ENCODE measurements at regions not wholly inside any gene's neighbourhood (a gene's known extent, or its start where the extent isn't known, plus 50 kb on each side); places are given as distances from the start of the nearest gene placed in this dataset.
"Not testable (repeated sequence)": the region's sequence is repeated elsewhere in the genome, so short reads cannot be mapped to it uniquely, and the experiment has no call there.

DNA sequence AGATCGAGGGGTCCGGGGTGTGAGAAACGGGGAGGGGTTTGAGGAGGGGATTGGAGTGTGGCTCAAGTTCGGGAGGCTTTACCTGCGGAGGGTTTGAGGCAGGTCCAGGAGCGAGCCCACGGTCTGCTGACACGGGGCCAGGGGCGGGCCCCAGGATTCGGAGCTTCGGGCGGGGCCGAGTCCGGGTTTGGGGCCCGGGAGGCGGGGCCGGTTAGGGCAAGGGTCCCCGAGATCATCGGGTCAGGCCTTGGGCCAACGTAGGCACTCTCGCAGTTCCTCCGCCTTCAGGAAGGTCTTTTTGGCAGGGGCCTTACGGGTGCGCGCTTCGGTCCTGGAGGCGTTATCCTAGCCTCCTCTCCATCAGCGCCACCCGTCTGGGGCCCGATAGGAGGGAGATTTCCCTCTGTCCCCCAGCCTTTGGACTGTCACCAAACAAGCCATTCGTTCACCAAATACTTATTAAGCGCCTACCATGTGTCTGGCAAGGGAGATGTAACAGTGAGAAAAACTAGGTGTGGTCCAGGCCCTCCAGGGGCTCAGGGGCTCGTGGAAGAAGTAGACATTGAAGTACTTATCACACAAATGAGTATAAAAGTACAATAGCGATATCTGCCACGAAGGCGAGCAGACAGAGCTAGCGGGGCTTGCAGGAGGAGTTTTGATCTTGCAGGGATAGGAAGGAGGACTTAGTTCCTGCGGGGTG, 190.1 kb downstream of the ADRA2C start:
- H3K27me3 ChIP-seq (ENCODE audit: control insufficient read depth, insufficient read depth); H3K4me1 ChIP-seq (ENCODE audit: control insufficient read depth, insufficient read depth, low read length); intact Hi-C loops (cut with DNase I); H3K9me3 ChIP-seq (ENCODE audit: control insufficient read depth, low read length); ATAC-seq; DNase-seq: not testable (repeated sequence)
- H3K4me3 ChIP-seq (ENCODE audit: low read length), result peak overlapping the region; percentile 70
- peak overlapping the region; percentile 56 for H3K27ac ChIP-seq (ENCODE audit: low read length)
- 4% methylated on average over 38 of the region's 38 CpGs for WGBS

DNA sequence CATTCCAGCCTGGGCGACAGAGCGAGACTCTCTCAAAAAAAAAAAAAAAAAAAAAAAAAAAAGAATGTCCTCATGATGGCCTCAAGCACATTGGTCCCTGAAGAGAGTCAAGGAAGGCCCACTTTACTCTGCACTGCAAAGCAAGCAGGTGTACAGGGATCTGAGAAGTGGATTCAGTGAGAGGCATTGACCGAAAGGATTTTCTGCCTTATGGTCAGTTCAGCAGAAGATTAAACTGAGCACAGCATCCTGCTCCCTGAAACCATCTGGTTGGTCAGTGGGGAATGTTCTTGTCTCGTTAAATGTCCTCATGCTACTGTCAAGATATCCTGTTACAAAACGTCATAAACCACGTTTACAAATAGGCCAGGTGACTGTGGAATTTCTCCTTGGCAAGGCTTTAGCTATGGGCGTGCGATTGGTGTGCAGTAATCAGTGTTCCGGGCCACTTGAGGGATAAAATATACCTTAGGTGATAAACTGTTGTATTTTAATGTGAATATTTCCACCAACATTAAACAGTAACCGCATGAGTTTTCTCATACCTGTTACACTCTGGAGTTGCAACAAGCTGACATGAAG, 195.0 kb downstream of the ADRA2C start:
- H3K4me3 ChIP-seq (ENCODE audit: low read length); H3K27me3 ChIP-seq (ENCODE audit: control insufficient read depth, insufficient read depth); ATAC-seq; H3K27ac ChIP-seq (ENCODE audit: low read length); H3K4me1 ChIP-seq (ENCODE audit: control insufficient read depth, insufficient read depth, low read length); H3K9me3 ChIP-seq (ENCODE audit: control insufficient read depth, low read length); intact Hi-C loops (cut with DNase I); DNase-seq: not testable (repeated sequence)
- 77% methylated on average over 10 of the region's 10 CpGs for WGBS

DNA sequence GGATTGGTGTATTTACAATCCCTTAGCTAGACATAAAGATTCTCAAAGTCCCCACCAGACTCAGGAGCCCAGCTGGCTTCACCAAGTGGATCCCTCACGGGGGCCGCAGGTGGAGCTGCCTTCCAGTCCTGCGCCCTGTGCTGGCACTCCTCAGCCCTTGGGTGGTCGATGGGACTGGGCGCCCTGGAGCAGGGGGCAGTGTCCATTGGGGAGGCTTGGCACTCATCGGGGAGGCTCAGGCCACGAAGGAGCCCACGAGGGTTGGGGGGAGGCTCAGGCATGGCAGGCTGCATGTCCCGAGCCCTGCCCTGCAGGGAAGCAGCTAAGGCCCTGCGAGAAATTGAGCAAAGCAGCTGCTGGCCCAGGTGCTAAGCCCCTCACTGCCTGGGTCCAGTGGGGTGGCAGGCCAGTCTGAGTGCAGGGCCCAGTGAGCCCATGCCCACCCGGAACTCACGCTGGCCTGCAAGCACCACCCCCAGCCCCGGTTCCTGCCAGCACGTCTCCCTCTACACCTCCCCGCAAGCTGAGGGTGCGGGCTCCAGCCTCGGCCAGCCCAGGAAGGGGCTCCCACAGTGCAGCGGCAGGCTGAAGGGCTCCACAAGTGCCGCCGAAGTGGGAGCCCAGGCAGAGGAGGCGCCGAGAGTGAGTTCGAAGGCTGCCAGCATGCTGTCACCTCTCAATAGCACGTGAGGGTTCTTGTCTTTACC, 198.5 kb downstream of the ADRA2C start:
- H3K27me3 ChIP-seq (ENCODE audit: control insufficient read depth, insufficient read depth); H3K4me3 ChIP-seq (ENCODE audit: low read length); H3K9me3 ChIP-seq (ENCODE audit: control insufficient read depth, low read length); DNase-seq; ATAC-seq; H3K4me1 ChIP-seq (ENCODE audit: control insufficient read depth, insufficient read depth, low read length); H3K27ac ChIP-seq (ENCODE audit: low read length); intact Hi-C loops (cut with DNase I): not testable (repeated sequence)
- 88% methylated on average over 24 of the region's 24 CpGs for WGBS

DNA sequence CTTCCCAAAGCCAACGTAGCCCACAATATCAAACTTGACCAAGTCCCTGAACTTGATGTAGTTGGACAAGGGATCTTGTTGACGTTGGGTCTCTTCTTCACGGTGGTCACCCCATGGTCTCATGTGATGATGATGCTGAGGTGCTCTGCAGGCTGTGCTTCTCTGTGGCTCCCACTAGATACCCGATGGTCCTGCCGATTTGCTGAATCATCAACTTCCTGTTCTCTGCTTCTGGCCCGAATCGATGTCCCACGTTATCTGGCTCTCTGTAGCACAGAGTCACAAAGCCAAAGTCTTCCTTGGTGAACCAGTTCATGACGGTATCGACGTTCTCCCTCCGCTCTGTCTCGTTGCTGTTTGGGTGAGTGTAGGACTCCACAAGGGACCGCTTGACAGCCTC, 201.0 kb downstream of the ADRA2C start:
- H3K27ac ChIP-seq (ENCODE audit: low read length); ATAC-seq; H3K9me3 ChIP-seq (ENCODE audit: control insufficient read depth, low read length); H3K4me1 ChIP-seq (ENCODE audit: control insufficient read depth, insufficient read depth, low read length); H3K27me3 ChIP-seq (ENCODE audit: control insufficient read depth, insufficient read depth); H3K4me3 ChIP-seq (ENCODE audit: low read length); DNase-seq; intact Hi-C loops (cut with DNase I): not testable (repeated sequence)
- 81% methylated on average over 14 of the region's 14 CpGs for WGBS

DNA sequence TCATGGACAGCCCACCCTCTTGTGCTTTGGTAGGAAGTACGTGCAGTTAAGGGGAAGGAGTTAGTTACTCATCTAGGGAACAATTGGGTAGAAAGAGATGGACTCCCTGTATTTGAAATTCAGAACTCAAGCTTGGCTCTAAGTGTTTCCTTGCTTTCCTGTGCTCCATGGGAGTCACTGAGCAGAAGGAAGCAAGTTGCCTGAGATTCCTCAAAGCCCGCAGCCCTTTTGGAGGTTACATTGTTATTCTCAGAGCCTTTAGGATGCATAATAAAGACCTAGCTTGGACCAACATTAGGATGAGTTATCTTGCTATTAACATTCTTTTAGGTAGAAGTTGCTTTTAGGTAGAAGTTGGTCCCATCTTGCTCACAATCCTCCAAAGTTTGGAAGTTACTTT, 206.4 kb downstream of the ADRA2C start:
- DNase-seq; H3K4me1 ChIP-seq (ENCODE audit: control insufficient read depth, insufficient read depth, low read length); H3K27ac ChIP-seq (ENCODE audit: low read length); H3K27me3 ChIP-seq (ENCODE audit: control insufficient read depth, insufficient read depth); H3K9me3 ChIP-seq (ENCODE audit: control insufficient read depth, low read length); H3K4me3 ChIP-seq (ENCODE audit: low read length); ATAC-seq; intact Hi-C loops (cut with DNase I): not testable (repeated sequence)
- 27% methylated on average over 2 of the region's 2 CpGs for WGBS

DNA sequence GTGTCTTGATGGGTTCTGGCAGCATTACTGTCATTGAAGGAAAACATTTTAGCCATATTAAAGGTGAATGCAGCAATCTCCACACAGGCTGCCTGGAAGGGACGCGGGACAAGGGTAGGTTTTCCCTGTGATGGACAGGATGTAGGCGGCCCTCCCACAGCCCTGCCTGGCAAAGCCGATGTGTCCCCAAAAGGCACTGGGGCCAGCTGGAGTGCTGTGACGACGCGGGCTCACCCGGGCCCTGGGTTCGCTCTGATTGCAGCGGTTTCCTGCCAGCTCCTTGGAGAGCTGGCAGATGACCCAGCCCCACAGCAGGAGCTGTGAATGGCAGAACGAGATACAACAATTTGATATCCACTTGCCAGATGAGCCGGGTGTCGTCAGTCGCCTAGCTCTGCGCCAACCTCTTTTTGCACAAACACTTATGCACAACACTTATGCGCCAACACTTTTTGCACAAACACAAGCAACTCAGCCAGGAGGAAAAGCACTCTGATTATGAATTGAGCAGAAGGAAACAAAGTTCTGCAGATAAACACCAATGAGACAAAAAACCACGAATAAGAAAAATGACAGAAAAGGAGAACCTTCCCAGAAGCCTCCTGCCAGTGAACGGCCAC, 207.5 kb downstream of the ADRA2C start:
- WGBS, result 24% methylated on average over 16 of the region's 18 CpGs
- H3K27me3 ChIP-seq (ENCODE audit: control insufficient read depth, insufficient read depth); H3K4me3 ChIP-seq (ENCODE audit: low read length); H3K27ac ChIP-seq (ENCODE audit: low read length); H3K9me3 ChIP-seq (ENCODE audit: control insufficient read depth, low read length); ATAC-seq; intact Hi-C loops (cut with DNase I); H3K4me1 ChIP-seq (ENCODE audit: control insufficient read depth, insufficient read depth, low read length): not testable (repeated sequence)
- DNase-seq, result peak in 1 of 3 donors; percentile 50

DNA sequence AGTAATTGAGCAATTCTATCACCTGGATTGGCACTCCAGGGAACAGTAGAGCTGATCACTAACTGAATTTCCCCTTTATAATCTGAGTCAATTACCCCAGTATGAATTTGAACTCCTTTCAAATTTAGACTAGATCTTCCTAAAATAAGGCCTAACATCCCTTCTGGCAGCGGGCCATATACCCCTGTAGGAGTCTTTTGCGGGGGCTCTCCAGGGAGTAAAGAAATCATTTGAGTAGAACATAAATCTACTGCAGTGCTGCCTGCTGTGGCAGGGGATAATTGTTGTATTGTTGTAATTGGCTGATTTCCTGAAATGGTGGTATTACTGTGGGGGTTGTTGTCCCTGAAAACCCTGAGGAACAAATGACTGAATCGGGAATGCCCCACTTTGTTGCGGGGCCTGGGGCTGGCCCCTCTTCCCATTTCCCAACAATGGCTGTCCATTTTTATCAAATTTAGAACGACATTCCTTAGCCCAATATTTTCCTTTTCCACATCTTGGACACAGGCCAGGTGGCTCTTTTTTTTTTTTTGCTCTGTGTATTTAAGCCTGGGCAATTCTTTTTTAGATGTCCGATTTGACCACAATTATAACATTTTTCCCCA, 217.4 kb downstream of the ADRA2C start:
- peak in 1 of 3 donors; percentile 51 for DNase-seq

DNA sequence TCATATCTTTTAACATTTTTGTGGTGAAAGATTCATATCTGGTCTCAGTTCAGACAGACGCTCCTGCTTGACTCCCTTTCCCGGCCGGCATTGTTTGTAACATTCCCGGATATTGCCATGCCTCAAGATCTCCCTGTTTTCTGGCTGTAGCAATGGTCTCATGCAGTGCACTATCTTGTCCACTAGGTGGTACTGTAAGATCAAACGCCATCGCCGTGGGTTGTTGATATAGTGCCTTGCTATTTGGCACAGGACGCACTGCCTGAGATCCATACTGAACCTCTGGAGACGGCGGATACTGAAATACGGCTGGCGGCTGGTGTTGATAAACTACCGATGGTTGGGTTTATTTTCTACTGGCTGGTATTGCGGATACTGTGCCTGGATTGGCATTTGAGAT, 218.6 kb downstream of the ADRA2C start:
- WGBS, result under 1% methylated on average over 13 of the region's 14 CpGs

More for the DNA sequence above, 217.4 kb downstream of the ADRA2C start:
- WGBS, result 31% methylated on average over 6 of the region's 6 CpGs
- H3K27ac ChIP-seq (ENCODE audit: low read length); H3K27me3 ChIP-seq (ENCODE audit: control insufficient read depth, insufficient read depth); H3K4me3 ChIP-seq (ENCODE audit: low read length); H3K4me1 ChIP-seq (ENCODE audit: control insufficient read depth, insufficient read depth, low read length); ATAC-seq; H3K9me3 ChIP-seq (ENCODE audit: control insufficient read depth, low read length); intact Hi-C loops (cut with DNase I): not testable (repeated sequence)

DNA sequence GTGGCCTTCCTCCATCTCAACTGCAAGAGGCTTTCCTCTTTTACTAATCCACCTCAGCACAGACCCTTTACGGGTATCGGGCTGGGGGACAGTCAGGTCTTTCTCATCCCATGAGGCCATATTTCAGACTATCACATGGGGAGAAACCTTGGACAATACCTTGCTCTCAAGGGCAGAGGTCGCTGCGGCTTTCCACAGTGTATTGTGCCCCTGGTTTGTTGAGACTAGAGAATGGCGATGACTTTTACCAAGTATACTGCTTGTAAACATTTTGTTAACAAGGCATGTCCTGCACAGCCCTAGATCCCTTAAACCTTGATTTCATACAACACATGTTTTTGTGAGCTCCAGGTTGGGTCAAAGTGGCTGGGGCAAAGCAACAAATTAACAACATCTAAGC, 220.2 kb downstream of the ADRA2C start:
- 84% methylated on average over 5 of the region's 5 CpGs for WGBS
- H3K9me3 ChIP-seq (ENCODE audit: control insufficient read depth, low read length); H3K4me1 ChIP-seq (ENCODE audit: control insufficient read depth, insufficient read depth, low read length); ATAC-seq; H3K4me3 ChIP-seq (ENCODE audit: low read length); H3K27me3 ChIP-seq (ENCODE audit: control insufficient read depth, insufficient read depth); DNase-seq; intact Hi-C loops (cut with DNase I); H3K27ac ChIP-seq (ENCODE audit: low read length): not testable (repeated sequence)

More for the DNA sequence above, 218.6 kb downstream of the ADRA2C start:
- ATAC-seq; intact Hi-C loops (cut with DNase I); H3K27me3 ChIP-seq (ENCODE audit: control insufficient read depth, insufficient read depth); H3K4me3 ChIP-seq (ENCODE audit: low read length); H3K27ac ChIP-seq (ENCODE audit: low read length); H3K9me3 ChIP-seq (ENCODE audit: control insufficient read depth, low read length); H3K4me1 ChIP-seq (ENCODE audit: control insufficient read depth, insufficient read depth, low read length): not testable (repeated sequence)
- peak in 1 of 3 donors; percentile 17 for DNase-seq

DNA sequence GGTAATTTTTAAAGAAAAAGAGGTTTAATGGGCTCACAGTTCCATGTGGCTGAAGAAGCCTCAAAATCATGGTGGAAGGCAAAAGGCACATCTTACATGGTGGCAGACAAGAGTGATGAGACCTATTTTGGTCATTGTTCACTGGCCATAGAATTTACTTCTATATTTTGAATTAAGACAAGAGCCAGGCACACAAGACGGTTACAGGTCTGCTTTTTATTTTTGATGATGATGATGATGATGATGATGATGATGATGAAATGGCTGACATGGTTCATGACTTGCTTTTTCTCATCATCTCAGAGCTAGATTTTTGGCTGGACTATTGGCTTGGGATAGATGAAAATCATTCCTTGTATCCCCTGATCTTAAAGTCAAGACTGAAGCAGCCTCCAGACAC, 229.3 kb downstream of the OTOP1 start:
- 88% methylated on average over 1 of the region's 1 CpG for WGBS
- H3K27me3 ChIP-seq (ENCODE audit: control insufficient read depth, insufficient read depth); H3K27ac ChIP-seq (ENCODE audit: low read length); H3K9me3 ChIP-seq (ENCODE audit: control insufficient read depth, low read length); ATAC-seq; intact Hi-C loops (cut with DNase I); DNase-seq; H3K4me3 ChIP-seq (ENCODE audit: low read length); H3K4me1 ChIP-seq (ENCODE audit: control insufficient read depth, insufficient read depth, low read length): not testable (repeated sequence)
